GM21717 (cell line): ENCODE measurements at regions not wholly inside any gene's neighbourhood (a gene's known extent, or its start where the extent isn't known, plus 50 kb on each side); places are given as distances from the start of the nearest gene placed in this dataset.
"Not testable (repeated sequence)": the region's sequence is repeated elsewhere in the genome, so short reads cannot be mapped to it uniquely, and the experiment has no call there.

Source experiments
- ATAC-seq: cut with Tn5 transposase; IDR thresholded peaks from one replicate; pipeline ENCODE4 v1.9.1; 2021; ENCODE audit warnings: mild to moderate bottlenecking, moderate library complexity; ENCODE audit not compliant: unreplicated experiment

GRCh38 chr5:28917631-28918030 lies 1879.2 kb upstream of the CDH9 start:
- no peak for ATAC-seq

- no peak for ATAC-seq
Measured at GRCh38 chr5:28914297-28914696, 1875.9 kb upstream of the CDH9 start.

GRCh38 chr5:28903643-28904042 lies 1865.3 kb upstream of the CDH9 start:
- no peak for ATAC-seq

DNA sequence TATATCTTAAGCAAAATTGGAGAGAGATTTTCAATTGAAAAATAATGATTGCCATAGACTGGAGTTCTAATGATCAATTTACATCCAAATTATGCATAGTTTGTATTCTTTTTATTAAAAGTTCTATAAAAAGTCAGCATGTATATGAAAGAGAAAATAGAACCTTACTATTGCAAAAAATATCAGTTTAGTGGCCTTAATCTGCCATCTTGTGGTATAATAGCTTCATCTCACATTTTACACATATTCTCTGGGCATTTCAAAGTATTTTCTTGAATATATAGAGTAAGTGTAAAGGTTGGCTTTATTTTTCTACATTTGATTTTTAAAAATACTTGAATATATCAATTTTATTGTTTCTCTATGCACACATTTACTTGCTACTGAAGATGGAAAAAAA lies 1858.6 kb upstream of the CDH9 start:
- ATAC-seq: no peak

GRCh38 chr5:28880936-28881335 lies 1842.5 kb upstream of the CDH9 start:
- ATAC-seq: no peak

DNA sequence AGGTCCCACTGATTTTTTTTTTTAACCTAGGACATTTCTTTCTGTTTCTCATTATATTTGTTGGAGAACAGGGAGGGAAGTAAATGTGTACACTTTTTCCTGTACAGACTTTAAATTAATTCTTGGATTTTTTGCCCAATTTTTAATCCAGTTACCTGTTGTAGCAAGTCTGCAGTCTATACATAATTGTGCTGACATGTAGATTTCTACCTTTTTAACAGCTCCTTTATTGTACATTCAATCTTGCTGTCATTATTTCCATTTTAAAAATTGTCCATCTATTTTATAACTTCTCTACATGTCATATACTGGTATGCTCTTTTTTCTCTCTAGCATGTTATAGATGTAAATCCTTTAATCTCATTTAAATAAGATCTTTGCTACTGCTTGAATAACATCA lies 1838.7 kb upstream of the CDH9 start:
- ATAC-seq: no peak

DNA sequence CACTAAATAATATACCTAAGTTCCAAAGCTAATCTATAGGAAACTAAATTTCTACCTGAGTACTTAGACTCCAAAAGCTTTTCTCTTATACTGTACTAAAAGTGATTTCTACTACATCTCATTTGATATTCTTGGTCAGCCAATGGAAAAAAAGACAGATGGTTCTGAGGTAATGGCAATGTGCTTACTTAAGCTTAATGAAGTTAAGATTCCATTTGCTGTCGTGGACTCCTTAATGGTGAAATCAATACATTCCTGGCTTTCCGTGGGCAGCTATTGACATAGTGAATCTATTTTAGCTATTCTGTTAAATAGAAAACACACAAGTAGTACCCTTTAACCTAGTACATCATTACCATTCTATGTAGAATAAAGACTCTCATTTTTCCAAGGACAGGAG lies 1825.6 kb upstream of the CDH9 start:
- ATAC-seq: no peak

DNA sequence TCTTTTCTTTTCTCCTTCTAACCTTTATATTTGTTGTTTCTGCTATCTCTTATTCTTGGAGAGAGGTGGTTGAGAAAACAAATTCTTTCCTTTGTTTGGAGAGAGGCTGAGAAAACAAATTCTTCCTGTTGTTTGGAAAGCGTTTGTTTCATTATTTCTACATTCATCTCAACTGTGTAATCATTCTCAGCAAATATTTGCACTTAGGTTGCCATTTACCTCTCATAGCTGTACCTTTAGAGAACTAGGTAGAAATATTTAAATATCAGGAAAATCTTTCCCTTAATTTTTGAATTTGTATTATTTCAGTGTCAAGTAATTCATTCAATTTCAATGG lies 1824.4 kb upstream of the CDH9 start:
- no peak for ATAC-seq

DNA sequence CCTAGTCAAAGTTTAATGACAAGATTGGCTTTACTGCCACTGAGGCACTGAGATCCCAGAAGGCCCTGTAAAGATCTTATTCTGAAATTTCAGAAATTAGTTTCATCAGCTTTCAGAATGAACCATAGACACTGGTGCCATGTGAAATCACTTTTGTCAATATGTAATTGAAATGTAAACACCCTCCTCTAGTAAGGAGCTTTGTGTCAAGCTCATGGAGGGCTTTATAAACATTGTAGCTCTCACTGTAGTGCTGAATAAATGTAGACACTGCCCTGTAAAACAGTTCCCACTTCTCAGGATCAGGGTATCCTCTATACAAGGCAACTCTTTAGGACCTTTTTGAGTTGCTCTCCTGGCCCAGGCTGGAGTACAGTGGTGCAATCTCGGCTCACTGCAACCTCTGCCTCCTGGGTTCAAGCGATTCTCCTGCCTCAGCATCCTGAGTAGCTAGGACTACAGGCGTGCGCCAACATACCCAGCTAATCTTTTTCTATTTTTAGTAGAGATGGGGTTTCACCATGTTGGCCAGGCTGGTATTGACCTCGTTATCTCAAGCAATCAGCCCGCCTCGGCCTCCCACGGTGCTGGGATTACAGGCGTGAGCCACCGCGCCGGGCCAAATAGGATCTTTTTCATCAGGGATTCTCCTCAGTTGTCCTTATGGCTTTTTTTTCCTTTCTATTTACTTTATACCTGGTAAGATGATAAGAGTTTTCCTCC lies 1823.9 kb upstream of the CDH9 start:
- no peak for ATAC-seq

DNA sequence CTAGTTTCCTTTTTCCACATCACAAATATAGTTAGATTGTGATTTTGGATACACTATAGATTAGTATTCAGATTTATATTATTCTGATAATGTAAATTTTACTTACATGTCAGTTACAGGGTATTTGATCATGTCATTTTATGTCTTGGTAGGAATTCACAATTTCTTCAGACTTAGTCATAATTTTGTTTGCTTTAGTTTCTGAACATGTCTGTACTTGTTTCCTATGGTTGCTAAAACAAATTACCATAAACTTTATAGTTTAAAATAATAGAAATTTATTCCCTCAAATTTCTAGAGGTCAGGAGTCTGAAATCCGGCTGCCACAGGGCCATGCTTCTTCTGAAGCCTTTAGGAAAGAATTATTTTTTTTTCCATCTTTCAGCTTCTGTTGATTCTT lies 1817.2 kb upstream of the CDH9 start:
- ATAC-seq: no peak

GRCh38 chr5:28850320-28850921 lies 1812.0 kb upstream of the CDH9 start:
- ATAC-seq: no peak

DNA sequence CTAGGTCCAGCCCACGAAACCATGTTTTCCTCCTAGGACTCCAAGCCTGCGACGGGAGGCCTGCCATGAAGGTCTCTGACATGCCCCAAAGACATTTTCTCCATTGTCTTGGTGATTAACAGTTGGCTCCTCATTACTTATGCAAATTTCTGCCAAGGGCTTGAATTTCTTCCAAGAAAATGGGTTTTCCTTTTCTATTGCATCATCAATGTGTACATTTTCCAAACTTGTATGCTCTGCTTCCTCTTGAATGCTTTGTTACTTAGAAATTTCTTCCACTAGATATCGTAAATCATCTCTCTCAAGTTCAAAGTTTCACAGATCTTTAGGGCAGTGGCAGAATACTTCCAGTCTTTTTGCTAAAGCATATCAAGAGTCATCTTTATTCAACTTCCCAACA lies 1792.7 kb upstream of the CDH9 start:
- ATAC-seq: no peak

- ATAC-seq: no peak
Measured at GRCh38 chr5:28823231-28823630, 1784.8 kb upstream of the CDH9 start.

- no peak for ATAC-seq
Measured at GRCh38 chr5:28822071-28822470, 1783.7 kb upstream of the CDH9 start.

DNA sequence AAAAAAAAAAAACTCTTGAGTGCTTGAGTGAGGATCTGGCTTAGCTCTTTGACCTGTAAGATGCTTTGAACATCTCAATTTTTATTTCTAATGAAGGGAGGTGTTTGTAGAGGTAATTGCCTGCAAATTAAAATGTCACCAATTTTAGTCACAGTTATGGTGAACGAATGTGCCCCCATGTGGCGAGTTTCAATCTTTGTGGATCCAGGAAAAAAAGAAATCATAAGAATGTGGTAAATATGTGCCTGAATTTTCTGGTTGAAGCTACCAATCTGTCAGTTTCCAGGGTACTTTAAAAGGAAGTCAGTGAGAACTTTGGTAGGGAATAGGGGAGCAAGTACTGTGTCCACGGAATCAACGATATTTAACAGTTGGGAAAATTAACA lies 1772.4 kb upstream of the CDH9 start:
- ATAC-seq: no peak

GRCh38 chr5:28809811-28810750 lies 1771.7 kb upstream of the CDH9 start:
- no peak for ATAC-seq

DNA sequence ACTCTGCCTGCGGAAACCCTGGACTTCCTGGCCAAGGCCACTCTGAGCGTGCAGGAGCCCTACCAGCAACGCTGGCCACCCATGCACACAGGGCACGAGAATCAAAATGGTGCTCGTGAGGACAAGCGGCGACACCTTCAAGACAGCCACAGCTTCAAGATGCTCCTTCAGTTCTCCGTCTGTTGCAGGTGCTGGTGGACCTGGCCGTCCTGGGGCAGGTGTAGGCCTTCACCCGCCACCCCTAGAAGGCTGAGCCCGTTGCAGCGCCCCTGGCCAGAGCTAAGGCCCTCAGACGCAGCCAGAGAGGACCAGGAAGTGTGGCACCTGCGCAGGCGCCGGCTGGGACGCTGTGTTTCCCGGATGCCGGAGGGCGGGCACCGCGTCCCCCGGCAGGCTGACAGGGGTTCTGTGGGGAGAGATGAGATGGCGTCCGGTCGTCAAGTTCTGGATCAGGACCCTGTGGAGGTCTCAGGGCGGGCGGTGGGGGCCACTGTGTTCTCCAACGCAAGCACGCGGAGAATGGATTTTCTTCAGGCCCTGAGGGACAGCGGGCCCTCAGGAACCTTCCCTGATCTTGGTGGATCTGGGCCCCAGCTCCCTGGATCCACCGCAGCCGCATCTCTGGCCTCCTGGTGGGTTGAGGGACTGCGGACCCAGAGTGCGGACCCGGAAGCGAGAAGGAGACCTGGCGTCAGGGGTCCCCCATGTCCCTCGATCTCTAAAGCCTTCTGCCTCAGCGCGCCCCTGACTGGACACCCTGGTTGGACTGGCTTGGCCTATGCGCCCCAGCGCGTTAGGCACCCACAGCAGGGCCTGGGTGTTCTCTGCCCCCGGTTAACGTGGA lies 1770.8 kb upstream of the CDH9 start:
- no peak for ATAC-seq

GRCh38 chr5:28807195-28807729 lies 1768.9 kb upstream of the CDH9 start:
- no peak for ATAC-seq

DNA sequence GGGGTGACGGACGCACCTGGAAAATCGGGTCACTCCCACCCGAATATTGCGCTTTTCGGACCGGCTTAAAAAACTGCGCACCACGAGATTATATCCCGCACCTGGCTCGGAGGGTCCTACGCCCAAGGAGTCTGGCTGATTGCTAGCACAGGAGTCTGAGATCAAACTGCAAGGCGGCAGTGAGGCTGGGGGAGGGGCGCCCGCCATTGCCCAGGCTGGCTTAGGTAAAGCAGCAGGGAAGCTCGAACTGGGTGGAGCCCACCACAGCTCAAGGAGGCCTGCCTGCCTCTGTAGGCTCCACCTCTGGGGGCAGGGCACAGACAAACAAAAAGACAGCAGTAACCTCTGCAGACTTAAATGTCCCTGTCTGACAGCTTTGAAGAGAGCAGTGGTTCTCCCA lies 1760.6 kb upstream of the CDH9 start:
- ATAC-seq: not testable (repeated sequence)

GRCh38 chr5:28788954-28789353 lies 1750.6 kb upstream of the CDH9 start:
- no peak for ATAC-seq
